Superior temporal gyrus (tissue), 1 donor: ENCODE measurements at regions not wholly inside any gene's neighbourhood (a gene's known extent, or its start where the extent isn't known, plus 50 kb on each side); places are given as distances from the start of the nearest gene placed in this dataset.
"Not testable (repeated sequence)": the region's sequence is repeated elsewhere in the genome, so short reads cannot be mapped to it uniquely, and the experiment has no call there.

Experiments used
- DNase-seq: peaks from one replicate; pipeline ENCODE4 v3.0.0-alpha.2; 2016; ENCODE audit errors: extremely low spot score

DNA sequence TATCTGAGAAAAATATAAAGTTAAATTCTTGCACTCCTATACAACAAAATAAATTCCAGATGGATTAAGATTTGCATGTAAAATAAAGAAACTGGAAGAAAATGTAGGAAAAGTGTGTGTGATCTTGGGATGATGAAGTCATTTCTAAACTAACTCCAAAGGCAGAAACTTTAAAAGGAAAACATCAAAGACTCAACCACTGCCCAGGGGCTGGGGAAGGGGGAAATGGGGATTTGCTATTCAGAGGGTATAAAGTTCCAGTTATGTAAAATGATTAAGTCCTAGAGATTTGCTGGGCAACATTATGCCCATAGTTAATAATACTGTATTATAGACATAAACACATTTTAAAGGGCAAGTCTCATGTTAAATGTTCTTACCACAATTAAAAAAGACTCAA is 254.5 kb downstream of the DEPDC1B start:
- no peak for DNase-seq

DNA sequence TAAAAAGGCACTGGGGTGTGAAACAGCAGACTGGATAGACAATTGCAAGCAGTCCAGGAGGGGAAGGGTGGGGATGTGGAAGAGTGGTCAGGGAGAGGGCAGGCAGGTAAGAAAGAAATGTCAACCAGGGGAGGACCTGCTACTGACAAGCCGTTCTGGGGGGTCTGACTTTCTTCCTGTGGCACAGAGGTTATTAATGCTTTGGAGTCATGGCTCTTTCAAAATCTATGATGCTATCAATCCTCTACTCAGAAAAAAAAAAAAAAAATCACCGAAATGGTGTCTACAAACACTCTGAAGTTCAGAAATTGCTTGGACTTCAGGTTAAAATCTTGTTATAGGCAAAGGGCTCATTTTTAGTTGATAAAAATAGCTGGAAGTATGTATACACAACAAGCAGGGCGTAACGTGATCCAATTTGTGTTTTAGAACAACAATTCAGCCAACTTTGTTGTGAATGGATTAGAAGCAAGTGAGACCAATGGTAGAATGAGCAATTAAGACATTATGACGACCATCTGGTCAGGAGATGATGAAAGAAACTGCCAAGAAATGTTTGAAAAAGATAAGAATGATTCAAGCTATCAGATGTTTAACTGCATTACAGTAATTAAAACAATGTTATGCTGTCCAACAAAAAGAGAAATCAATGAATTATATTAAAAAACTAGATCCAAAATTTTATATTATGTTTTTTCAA is 255.2 kb downstream of the DEPDC1B start:
- DNase-seq: no peak

DNA sequence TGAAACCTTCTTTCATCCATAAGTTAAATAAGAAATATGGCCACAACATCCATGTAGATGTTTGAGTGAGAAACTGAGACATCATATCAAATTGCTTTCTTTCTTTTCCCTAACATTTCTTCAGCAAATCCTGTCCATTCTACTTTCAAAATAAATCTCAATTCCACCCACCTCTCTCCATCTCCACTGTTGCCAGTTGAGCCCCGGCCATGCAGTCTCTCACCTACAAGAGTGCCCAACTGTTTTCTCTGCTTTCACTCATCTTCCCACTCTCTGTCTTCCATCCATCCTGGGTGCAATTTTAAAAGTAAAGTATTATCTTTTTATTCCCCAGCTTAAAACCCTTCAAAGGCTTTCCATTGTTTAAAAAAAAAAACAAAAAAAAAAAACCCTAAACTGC is 260.4 kb downstream of the DEPDC1B start:
- no peak for DNase-seq

DNA sequence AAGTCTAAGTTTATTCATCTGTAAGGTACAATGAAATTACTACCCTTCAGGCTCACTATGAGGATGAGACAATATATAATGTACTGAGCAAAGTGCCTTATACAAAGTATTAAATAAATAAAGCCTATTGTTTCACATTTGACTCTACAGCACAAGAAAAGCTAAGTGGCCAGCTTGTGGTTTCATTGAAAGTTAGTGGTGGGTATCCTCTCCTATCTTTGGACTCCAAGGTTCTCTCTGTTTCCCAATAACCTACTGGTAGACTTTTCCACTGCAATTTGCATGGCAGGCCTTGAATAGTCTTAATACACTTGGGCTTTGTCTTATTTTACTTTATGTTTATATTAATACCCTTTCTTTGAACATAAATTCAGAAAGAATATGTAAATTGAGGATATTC is 262.7 kb downstream of the DEPDC1B start:
- no peak for DNase-seq

DNA sequence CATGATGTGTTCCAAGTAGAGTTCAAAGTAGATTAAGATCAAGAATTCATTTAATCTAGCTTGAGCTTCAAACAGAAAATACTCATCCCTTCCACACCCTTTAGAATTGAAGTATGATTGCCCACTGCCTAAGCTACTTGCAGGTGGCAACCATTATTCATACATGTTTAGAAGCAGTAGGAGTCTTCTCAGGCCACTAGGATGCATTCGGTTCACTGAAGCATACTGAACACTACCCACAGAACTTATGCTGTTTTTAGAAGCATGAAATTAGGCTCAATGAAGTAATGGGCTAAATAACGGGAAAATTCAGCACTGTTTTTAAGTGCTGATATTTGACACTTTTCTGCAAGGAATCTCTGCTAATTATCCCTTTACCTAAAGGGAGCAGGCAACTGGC is 263.4 kb downstream of the DEPDC1B start:
- no peak for DNase-seq

DNA sequence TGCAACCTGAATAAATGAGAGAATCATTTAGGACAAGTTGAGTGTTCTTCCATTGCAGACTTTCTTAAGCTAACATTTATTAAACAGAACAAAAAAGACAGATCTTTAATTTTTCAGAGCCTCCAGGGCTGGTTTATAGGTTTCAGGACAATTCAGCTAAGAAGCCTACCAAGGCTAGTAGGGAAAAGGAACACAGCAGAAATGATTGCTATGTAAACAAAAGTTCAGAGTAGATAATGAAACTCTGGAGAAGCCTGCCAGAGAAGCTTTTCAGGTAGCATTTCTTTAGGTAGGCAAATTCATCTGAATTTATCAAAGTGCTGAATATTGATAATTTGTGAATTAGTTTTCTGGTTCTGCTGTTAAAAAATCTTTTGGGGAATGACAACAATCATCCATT is 264.2 kb downstream of the DEPDC1B start:
- no peak for DNase-seq

DNA sequence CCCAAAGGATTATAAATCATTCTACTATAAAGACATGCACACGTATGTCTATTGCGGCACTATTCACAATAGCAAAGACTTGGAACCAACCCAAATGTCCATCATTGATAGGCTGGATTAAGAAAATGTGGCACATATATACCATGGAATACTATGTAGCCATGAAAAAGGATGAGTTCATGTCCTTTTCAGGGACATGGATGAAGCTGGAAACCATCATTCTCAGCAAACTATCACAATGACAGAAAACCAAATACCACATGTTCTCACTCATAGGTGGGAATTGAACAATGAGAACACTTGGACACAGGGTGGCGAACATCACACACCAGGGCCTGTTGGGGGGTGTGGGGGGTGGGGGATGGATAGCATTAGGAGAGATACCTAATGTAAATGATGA is 273.8 kb downstream of the DEPDC1B start:
- DNase-seq: not testable (repeated sequence)

DNA sequence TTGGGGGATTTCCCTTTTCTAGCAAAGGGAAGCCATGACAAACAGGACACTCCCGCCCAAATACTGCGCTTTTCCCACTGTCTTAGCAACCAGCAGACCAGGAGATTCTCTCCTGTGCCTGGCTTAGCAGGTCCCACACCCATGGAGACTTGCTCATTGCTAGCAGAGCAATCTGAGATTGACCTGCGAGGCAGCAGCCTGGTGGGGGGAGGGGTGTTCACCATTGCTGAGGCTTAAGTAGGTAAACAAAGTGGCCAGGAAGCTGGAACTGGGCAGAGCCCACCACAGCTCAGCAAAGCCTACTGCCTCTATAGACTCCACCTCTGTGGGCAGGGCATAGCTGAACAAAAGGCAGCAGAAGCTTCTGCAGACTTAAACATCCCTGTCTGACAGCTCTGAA is 279.2 kb downstream of the DEPDC1B start:
- not testable (repeated sequence) for DNase-seq

DNA sequence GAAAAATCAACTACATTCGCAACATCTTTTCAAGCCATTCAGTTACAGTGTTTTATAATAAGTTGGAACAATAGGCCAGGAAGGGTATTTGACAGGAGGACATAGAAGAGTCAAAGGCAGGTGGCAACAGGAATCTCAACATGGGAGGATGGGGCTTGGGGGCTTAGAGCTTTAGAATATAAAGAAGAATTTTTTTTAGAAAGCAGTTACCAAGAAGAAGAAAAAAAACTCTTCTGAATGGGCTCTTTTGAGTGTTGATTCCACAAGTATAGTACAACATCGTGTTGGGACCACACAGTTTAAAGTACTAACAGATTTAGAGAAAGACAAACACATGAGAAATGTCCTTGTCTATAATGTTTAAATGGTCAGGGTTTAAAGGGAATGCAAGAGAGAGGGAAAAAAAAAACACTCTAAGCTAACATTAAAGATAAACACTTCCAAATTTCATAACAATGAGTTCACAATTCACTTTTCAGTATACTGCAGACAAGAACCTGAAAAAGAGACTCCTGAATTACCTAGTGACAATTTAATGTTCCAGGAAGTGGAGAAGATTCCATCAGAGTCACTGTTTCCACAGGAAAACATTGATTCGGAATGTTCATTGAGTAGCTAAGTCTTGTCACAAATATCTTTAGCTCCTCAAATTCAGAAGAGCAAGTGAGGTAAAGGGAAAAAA is 282.3 kb downstream of the DEPDC1B start:
- no peak for DNase-seq

DNA sequence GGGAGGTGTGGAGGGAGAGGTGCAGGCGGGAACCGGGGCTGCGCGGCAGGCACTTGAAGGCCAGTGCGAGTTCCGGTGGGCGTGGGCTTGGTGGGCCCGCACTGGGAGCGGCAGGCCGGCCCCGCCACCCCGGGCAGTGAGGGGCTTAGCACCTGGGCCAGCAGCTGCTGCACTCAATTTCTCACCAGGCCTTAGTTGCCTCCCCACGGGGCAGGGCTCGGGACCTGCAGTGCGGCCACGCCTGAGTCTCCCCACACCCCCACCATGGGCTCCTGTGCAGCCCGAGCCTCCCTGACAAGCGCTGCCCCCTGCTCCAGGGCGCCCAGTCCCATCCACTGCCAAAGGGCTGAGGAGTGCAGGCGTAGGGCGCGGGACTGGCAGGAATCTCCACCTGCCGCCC is 284.5 kb downstream of the DEPDC1B start:
- no peak for DNase-seq

DNA sequence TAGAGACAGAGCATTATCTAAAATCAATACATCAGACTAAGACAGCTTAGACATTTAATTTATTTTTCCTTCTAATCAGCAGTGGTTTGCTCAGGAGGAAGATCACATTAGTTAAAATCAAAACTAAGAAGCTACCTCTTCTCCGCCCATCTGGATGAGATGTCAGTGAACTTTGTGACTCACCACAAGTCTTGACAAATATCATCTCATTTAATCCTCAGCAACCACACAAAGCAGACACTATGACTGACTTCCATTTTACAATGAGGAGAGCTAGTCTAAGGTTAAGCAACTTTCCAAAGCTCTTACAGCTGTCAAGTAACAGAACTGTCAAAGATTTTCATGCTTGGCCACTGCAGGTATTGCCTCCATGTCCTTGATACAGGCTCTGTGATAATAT is 289.5 kb downstream of the DEPDC1B start:
- DNase-seq: no peak

DNA sequence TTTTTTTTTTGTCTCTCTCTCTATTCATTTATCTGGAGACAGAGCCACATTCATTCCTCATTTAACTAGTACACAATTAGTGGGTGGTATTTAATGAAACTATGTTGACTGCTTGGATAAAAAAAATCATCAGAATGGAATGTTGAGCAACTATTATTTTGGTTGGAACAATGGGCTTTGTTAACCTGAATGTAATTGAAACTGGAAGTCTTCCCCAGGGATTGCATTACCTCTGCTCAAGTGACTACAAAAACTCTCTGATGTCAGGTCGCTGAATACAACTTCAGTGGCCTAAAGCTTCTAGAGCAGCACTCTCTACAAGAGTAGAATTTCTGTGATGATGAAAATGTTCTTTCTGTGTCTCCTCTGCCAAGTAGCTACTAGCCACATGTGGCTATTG is 295.8 kb downstream of the DEPDC1B start:
- DNase-seq: no peak

DNA sequence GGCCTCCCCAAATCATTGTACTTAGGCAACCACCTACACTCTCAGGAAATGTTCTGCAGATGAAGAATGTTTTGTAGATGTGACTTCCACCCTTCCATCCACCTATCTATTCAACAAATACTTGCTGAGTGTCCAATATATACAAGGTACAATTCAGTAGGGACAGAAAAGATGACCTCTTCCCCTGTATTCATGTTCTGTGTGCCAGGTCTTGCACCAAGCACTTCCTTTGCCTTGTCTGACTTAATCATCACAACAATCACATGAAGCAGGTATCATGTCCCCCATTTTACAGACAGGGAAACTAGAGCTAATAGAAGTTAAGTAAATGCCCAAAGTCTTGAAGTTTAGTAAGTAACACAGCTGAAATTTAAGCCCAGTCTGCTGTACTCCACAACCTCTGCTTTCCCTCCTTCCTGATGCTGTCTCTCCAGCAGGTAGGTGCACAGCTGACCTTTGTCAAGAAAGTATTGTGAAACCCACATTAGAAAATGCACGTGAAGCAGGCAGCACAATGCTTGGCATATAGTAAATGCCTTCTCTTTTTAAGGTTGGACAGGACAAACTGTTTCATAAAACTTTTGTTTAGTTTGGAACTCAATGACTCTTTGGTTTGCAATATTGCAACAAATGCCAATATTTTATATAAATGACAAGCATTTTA is 296.5 kb downstream of the DEPDC1B start:
- no peak for DNase-seq

DNA sequence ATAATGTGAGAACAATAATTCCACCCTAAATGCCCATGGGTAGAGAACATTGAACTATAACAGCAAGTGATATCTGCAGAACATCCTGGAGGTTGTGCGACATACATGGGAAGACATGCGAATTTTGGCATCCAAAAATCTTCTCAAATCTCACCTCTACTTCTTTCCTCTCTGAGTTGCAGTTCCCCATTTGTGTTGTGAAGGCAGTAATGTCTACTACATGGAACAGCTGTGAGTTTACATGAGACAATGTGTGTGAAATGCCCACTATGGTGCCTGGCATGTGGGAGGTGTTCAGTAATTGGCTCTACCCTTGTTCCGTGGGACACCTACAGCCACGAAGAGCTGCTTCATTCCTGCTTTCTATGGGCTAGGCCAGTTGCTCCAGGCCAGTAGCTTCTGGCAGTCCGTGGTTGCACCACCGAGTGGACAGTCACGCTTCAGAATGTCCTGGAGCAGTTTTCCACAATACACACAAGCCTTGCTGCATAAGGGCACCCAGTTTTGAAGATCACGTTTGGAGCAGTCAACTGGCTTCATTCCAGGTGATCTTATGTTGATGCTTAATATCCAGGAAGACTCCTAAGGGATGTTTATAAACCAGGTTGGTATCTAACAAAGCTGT is 297.7 kb downstream of the DEPDC1B start:
- DNase-seq: no peak

DNA sequence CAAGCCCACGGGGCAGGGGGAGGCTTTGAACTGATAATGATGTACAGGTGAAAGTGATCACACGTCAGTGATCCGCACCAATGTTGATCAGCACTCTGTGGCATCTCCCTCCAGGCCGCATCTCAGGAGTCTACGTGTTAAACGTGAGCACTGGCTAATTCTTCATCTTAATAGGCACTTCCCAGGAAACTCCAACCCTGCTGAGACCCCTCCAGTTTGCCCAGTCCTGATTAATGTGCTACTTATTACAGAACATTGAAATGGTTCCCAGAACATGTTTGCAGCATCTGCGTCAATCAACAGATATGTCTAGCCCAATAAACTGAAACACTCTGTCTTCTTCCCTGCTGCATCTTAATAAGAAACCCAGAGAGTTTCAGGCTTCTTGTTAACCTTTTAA is 298.4 kb downstream of the DEPDC1B start:
- no peak for DNase-seq

DNA sequence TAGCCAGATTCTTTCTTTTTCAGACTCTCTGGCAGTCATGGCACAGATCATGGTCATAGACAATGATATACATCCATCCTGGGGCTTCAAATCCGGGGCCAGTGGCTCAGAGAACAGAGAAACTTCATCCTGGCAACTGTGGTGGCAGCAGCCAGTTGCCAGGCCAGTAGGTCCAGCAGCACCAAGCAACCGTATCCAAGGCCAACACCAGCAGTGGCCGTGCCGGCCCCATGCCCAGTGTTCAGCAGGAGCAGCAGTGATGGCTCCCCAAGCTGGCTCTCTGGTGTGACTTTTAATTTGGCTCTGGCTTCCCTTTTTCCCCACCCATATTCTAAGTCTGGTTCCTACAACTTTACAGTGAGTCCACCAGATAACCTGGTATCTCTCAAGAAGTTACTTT is 300.5 kb downstream of the DEPDC1B start:
- no peak for DNase-seq

DNA sequence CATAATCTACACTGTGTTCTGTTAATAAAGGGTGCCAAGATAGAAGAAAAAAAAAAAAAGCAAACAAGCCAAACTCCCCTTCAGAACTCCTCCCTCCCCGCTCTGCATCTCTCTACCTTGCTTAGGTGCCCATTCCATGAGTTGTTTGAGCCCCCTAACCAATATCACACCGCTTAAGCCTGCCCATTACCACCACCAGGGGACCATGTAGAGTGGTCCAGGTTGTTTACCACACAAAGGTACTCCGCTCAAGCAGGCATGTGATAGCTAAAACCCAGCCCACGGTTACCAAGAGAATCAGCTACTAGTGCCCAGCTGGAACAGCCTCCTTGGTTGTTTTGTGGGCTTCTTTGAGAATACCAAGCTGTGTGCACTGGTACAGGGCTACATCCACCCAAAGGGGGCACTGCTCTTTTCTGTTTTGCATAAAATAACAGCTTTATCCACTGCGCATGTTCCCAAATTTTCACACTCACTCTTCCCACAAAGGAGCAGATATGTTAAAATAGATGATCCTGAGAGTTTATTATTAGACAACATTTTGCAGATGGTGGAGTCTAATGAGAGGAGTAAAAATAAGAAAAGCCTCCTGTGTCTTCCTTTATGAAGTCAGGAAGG is 304.1 kb downstream of the DEPDC1B start:
- no peak for DNase-seq

DNA sequence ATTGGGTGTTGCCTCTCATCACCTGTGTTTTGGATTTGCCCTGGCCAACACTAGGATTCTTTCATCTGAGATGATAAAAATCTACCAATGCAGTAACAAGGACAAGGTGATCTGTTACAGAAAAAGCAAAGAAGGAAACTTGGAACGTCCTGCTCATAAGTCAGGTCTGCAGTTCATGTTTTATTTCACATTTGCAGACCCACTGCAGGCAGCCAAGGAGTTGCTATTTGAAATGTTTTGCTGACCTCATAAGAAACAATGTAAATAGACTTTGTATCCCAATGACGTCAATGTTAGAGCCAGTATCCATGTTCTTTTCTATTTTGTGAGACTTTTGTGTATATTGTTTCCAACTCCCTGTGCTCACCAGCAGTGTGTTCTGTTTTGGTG is 312.9 kb downstream of the DEPDC1B start:
- no peak for DNase-seq

DNA sequence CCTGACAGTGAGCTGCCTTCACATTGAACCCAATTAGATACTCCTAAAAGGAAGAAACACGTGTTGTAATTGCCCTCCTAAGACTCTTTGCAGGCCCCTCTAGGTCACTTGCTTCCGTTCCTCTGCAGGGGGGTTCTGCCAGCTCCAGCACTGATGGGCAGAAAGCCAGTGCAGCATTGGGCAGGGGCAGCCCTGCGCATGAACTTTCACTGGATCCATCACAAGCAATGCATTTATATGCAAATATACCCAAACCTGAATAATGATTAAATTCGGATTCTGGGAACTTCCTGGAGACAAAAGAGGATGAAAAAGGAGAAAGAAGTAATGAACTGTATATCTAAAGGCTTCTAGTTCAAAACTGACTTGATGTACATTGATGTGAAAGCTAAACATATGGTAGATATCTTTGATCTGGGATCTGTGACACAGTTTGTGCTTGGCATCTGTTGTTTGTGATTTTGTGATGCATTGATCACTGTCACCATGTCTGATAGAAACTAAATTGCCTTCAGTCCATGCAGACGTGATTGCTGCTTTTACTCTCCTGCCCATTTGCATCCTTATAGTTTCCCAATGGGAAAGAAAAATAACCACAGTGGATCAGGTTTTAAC is 313.4 kb downstream of the DEPDC1B start:
- no peak for DNase-seq

DNA sequence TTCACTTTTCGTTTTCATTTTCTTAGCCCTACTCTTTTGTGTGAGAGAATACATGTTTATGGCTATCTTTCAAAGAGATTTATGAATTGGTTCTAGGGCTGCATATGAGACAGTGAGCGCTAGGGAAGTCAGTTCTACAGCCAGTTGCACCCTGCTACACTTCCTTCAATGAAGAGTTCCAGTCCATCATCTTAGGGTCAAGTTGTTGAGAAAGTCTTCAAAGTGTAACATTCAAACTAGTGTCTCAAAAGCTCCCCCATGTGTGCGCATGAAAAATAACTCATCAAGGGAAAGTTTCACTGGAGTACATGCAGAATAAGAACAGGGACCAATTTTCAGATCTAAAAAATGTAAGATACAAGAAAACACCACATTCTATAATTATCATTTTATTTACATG is 317.2 kb downstream of the DEPDC1B start:
- DNase-seq: peak; percentile 70

DNA sequence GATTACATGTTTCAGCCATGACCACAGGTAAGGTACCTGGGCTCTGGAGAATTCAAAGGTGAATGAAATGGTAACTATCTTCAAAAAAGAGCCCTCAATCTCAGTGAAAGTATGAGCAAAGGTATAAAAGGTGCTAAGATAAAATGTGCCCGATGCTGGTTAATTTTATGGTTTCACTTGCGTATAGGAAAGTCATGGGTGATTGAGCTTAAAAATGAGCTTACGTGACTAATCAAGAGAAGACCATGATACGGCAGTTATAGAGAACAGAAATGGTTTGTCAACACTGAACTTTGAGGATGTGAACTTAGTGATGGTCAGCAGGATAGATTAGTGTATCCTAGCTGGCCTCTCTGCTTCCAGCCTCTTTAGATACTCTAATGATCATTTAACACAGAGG is 320.1 kb downstream of the DEPDC1B start:
- no peak for DNase-seq

DNA sequence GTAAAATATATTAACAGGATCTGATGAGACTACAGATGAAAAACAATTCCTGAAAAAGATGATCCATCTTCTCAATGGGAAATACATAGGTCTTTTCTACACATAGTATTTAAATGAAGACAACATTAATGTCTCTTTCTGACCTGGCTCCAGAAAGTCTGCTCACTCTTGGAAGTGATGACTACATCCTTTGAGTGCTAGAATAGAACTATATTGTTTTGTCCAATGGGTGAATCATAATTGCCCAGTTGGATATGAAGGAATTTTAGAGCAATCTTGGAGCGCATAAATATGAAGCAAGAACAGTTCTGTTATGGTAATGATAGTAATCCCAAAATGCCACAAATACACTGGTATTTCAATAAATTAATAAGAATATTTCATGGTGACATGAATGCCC is 322.1 kb downstream of the DEPDC1B start:
- no peak for DNase-seq
